ENCODE measurements at regions not wholly inside any gene's neighbourhood (a gene's known extent, or its start where the extent isn't known, plus 50 kb on each side); places are given as distances from the start of the nearest gene placed in this dataset.
"Not testable (repeated sequence)": the region's sequence is repeated elsewhere in the genome, so short reads cannot be mapped to it uniquely, and the experiment has no call there.

DNA sequence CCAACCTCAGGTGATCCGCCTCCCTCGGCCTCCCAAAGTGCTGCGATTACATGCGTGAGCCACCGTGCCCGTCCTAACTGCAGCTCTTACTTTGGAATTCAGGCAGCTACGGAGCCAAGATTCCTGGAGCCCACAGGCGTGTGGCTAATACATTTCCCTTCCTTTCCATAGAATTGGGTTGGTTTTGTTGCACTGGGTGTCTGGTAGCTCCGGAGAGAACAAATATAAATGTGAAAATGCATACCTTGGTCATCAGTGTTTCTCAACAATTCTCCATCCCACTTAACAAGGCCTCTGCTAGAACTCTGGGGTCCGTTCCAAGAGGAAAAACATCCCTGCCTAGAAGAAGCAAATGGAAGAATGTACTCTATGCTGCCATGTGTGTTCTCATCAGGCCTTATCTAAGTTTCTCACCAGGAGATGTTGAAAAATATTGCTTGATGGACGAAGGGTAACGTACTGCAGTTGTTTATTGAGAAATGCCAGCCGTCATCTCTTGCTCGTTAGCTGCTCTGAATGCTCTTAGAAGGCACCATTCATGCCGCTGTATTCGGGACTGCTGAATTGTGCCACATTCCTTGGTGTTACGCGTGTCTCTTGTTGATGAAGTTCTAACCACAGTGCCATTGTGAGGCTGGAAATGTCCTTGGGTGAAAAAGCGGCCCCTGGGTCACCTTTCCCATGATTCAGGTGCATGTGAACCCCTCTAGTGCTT, 50.5 kb upstream of the CD99 start:
- DNase-seq (ENCODE audit: low read depth, low spot score) = no peak
- no peak overlapping the region for H3K4me3 ChIP-seq (ENCODE audit: low read length)

DNA sequence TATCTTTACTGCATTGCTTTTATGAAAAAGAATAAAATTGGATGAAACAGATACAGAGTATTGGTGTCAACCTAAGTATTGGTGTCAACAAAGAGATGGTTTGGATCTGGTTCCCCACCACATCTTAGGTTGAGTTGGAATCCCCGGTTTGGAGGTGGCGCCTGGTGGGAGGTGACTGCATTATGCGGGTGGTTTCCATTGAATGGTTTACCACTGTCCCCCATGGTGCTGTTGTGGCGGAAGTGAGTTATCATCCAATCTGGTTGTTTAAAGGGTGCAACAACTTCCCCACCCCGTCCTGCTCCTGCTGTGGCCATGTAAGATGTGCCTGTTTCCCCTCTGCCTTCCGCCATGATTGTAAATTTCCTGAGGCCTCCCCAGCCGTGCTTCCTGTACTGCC, 52.8 kb upstream of the CD99 start:
- no peak overlapping the region for H3K4me3 ChIP-seq (ENCODE audit: low read length)
- DNase-seq (ENCODE audit: low read depth, low spot score) = peak; percentile 92

DNA sequence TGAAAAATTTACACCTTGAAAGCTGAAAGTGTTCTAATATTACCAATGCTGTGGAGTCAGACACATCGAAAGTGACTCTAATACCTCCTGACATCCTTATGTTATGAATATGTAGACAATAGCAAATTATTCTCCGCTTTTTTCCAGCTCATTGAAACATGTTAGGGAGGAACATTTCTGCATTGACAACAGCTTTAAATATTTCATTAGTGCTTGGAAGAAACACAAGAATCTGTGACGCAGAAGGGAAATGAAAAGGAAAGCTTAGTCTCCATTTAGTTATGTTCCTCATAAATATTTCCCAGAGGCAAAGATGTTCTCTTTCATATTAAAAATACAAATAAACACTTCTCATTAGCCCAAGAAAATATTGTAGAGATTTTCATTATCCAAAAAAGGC, 55.8 kb upstream of the CD99 start:
- DNase-seq (ENCODE audit: low read depth, low spot score) = no peak
- H3K4me3 ChIP-seq (ENCODE audit: low read length) = no peak overlapping the region

DNA sequence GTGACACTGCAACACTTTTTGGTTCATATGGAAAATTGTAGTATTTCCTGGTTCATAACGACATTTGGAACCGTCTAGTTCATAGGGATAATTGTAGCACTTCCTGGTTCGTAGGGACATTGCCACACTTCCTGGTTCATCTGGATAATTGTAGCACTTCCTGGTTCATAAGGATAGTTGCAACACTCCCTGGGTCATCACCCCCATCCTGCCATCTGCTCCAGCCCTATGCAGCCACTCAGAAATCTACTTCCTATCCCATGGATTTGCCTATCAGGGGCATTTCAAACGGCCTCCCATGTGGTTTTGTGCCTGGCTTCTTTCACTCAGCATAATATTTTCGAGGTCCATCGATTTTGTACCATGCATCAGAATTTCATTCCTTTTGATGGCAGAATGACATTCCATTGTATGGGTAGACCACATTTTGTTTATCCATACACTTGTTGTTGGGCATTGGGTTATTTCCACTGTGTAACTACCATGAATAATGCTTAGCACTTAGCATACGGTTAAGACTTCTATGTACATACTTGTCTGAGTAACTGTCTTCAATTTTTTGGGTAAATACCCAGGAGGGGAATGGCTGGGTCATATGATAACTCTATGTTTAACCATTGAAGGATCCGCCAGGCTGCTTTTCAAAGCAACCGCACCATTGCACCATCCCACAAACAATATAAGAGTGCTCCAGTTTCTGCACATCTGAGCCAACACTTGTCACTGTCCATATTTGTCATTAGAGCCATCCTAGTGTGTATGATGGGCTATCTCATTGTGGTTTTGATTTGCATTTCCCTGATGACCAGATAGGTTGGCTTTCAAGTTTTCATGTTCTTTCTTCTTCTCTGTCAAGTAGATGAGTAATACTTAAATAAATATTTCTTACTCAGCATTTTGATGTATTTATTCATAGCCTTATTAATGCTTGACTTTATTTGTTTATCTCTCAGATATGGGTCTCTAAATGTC, 58.3 kb upstream of the CD99 start:
- no peak overlapping the region for H3K4me3 ChIP-seq (ENCODE audit: low read length)
- peak; percentile 21 for DNase-seq (ENCODE audit: low read depth, low spot score)

DNA sequence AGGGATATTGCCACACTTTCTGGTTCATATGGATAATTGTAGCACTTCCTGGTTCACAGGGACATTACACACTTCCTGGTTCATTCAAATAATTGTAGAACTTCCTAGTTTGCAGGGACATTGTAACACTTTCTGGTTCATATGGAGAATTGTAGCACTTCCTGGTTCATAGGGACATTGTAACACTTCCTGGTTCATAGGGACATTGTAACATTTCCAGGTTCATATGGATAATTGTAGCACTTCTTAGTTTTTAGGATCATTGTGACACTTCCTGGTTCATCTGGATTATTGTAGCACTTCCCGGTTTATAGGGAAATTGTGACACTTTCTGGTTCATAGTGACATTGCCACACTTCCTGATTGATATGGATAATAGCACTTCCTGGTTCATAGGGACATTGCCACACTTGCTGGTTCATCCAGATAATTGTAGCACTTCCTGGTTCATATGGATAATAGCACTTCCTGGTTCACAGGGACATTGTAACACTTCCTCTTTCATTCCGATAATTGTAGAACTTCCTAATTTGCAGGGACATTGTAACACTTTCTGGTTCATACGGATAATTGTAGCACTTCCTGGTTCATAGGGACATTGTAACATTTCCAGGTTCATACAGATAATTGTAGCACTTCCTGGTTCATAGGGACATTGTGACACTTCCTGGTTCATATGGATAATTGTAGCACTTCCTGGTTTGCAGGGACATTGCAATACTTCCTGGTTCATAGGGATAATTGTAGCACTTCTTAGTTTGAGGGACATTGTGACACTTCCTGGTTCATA, 59.2 kb upstream of the CD99 start:
- no peak overlapping the region for H3K4me3 ChIP-seq (ENCODE audit: low read length)
- peak; percentile 39 for DNase-seq (ENCODE audit: low read depth, low spot score)

DNA sequence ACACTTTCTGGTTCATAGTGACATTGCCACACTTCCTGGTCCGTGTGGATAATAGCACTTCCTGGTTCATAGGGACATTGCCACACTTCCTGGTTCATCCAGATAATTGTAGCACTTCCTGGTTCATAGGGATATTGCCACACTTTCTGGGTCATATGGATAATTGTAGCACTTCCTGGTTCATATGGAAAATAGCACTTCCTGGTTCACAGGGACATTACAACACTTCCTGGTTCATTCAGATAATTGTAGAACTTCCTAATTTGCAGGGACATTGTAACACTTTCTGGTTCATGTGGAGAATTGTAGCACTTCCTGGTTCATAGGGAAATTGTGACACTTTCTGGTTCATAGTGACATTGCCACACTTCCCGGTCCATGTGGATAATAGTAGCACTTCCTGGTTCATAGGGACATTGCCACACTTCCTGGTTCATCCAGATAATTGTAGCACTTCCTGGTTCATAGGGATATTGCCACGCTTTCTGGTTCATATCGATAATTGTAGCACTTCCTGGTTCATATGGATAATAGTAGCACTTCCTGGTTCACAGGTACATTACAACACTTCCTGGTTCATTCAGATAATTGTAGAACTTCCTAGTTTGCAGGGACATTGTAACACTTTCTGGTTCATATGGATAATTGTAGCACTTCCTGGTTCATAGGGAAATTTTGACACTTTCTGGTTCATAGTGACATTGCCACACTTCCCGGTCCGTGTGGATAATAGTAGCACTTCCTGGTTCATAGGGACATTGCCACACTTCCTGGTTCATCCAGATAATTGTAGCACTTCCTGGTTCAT, 60.0 kb upstream of the CD99 start:
- peak; percentile 78 for DNase-seq (ENCODE audit: low read depth, low spot score)
- not testable (repeated sequence) for H3K4me3 ChIP-seq (ENCODE audit: low read length)

DNA sequence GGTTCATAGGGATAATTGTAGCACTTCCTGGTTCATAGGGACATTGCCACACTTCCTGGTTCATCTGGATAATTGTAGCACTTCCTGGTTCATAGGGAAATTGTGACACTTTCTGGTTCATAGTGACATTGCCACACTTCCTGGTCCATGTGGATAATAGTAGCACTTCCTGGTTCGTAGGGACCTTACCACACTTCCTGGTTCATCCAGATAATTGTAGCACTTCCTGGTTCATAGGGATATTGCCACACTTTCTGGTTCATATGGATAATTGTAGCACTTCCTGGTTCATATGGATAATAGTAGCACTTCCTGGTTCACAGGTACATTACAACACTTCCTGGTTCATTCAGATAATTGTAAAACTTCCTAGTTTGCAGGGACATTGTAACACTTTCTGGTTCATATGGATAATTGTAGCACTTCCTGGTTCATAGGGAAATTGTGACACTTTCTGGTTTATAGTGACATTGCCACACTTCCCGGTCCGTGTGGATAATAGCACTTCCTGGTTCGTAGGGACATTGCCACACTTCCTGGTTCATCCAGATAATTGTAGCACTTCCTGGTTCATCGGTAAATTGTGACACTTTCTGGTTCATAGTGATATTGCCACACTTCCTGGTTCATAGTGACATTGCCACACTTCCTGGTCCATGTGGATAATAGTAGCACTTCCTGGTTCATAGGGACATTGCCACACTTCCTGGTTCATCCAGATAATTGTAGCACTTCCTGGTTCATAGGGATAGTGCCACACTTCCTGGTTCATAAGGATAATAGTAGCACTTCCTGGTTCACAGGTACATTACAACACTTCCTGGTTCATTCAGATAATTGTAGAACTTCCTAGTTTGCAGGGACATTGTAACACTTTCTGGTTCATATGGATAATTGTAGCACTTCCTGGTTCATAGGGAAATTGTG, 60.8 kb upstream of the CD99 start:
- DNase-seq (ENCODE audit: low read depth, low spot score) = peak; percentile 81

DNA sequence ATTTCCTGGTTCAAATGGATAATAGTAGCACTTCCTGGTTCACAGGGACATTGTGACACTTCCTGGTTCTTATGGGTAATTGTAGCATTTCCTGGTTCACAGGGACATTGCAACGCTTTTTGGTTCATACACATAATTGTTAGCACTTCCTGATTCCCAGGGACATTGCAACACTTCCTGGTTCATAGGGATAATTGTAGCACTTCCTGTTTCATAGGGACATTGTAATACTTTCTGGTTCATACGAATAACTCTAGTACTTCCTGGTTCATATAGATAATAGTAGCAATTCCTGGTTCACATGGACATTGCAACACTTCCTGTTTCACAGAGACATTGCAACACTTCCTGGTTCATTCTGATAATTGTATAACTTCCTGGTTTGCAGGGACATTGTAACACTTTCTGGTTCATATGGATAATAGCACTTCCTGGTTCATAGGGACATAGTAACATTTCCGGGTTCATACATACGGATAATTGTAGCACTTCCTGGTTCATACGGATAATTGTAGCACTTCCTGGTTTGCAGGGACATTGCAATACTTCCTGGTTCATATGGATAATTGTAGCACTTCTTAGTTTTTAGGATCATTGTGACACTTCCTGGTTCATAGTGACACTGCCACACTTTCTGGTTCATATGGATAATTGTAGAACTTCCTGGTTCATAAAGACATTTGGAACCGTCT, 61.6 kb upstream of the CD99 start:
- H3K4me3 ChIP-seq (ENCODE audit: low read length) = no peak overlapping the region; the same call in 1 of the 2 replicates
- DNase-seq (ENCODE audit: low read depth, low spot score) = peak; percentile 83

More for the DNA sequence above, 60.8 kb upstream of the CD99 start:
- H3K4me3 ChIP-seq (ENCODE audit: low read length) = not testable (repeated sequence)

DNA sequence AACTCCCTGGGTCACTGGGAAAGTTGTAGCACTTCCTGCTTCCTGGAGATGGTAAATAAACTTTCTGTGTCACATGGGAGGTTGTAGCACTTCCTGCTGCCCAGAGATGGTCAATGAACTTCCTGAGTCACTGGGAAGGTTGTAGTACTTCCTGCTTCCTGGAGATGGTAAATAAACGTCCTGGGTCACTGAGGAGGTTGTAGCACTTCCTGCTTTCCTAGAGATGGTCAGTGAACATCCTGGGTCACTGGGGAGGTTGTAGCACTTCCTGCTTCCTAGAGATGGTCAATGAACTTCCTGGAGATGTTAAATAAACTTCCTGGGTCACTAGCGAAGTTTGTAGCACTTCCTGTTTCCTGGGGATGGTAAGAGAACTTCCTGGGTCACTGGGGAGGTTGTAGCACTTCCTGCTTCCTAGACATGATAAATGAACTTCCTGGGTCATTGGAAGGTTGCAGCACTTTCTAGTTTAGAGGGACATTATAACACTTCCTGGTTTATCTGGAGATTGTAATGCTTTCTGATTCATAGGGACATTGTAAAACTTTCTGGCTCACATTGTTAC, 62.3 kb upstream of the CD99 start:
- DNase-seq (ENCODE audit: low read depth, low spot score) = peak; percentile 53
- H3K4me3 ChIP-seq (ENCODE audit: low read length) = no peak overlapping the region

DNA sequence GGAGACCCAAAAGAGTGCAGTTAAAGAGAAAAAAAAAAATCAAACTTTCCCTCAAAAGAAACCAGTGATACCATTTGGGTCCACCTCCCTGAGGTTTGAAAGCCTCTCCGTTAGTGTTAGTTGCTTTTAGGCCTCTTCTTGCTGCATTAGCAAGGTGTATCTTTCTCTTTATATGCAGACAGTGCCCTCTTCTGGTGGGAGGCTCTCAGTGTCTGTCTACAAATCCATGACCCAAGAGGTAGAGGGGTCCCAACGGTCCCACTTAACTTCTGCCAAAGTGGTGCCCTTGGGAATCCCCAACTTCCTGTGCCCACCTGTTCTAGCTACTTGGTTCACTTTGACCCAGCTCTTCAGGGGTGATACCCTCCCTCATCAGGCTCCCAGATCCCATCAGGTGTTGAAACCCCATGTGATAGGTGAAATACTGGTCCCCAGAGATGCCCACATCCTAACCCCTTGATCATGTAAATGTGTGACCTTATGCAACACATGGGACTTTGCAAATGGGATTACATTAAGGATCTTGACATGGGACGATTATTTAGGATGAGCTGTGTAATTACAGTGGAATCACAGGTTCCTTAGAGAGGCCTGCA, 63.7 kb upstream of the CD99 start:
- peak; percentile 65 for DNase-seq (ENCODE audit: low read depth, low spot score)
- no peak overlapping the region for H3K4me3 ChIP-seq (ENCODE audit: low read length)

DNA sequence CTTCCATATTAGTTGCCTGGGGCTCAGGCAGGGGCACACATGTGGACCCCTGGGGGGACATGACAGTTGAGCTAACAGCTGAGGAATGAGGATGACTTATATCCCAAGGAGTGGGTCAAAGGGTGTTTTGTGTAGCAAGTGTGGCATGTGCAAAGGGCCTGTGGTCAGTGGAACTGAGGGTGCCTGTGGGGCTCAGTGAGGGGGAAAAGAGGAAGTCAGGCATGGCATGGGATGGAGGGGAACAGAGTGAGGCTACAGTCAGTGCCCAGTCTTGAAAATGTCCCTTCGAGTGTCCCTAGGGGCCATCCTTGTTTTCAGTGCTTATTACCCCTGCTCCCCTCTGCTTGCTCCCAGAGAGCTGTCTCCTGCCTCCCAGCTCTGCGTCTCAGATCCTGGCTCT, 64.3 kb upstream of the CD99 start:
- no peak for DNase-seq (ENCODE audit: low read depth, low spot score)
- no peak overlapping the region for H3K4me3 ChIP-seq (ENCODE audit: low read length)

DNA sequence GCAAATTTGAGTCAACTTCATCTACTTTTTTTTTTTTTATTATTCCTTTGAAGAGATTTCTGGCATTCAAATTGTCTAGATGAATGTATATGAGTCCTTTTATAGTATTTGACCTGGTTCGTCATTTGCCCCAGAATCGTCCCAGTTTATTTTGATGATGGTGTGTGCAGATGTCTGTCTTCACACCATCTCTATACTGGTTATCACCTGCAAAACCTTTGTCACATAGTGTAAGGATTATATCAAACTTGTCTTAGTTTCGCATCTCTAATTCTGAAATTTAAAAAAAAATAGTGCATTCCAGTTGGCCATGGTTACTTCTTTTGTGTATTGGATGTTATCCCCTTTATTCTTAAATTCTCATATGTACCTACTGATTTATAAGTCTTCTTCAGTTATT, 70.5 kb upstream of the CD99 start:
- no peak for DNase-seq (ENCODE audit: low read depth, low spot score)
- no peak overlapping the region for H3K4me3 ChIP-seq (ENCODE audit: low read length)

DNA sequence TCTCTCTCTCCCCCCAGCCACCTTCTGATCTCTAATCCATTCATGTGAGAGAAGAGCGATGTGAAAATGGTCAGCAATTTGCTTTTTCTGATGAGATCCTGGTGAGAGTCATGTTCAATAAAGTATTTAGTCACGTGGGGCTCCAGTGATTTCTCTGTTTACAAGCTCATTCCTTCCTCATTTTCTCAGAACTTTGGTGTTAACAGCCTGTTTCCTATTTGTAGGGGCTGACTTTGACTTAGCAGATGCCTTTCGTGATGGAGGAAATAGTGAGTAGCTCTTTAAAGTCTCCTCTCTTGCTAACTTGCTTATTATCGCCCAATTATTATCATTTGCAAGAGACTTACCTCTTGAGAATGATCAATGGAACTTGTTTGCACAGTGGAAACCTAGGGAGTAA, 72.6 kb upstream of the CD99 start:
- no peak for DNase-seq (ENCODE audit: low read depth, low spot score)
- no peak overlapping the region for H3K4me3 ChIP-seq (ENCODE audit: low read length)

DNA sequence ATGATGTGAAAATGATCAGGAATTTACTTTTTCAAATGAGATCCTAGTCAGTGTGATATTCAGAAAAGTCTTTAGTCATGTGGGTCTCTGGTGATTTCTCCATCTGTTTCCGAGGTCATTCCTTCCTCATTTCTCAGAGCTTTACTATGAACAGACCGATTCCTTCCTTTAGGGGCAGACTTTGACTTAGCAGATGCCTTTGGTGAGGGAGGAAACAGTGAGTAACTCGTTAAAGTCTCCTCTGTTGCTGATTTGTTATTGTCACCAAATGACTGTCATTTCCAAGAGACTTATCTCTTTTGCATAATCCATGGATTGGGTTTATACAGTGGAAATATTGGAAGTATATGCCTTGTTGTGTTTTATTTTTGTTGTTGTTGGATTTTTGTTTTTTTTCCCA, 76.2 kb upstream of the CD99 start:
- DNase-seq (ENCODE audit: low read depth, low spot score) = no peak
- no peak overlapping the region for H3K4me3 ChIP-seq (ENCODE audit: low read length)

DNA sequence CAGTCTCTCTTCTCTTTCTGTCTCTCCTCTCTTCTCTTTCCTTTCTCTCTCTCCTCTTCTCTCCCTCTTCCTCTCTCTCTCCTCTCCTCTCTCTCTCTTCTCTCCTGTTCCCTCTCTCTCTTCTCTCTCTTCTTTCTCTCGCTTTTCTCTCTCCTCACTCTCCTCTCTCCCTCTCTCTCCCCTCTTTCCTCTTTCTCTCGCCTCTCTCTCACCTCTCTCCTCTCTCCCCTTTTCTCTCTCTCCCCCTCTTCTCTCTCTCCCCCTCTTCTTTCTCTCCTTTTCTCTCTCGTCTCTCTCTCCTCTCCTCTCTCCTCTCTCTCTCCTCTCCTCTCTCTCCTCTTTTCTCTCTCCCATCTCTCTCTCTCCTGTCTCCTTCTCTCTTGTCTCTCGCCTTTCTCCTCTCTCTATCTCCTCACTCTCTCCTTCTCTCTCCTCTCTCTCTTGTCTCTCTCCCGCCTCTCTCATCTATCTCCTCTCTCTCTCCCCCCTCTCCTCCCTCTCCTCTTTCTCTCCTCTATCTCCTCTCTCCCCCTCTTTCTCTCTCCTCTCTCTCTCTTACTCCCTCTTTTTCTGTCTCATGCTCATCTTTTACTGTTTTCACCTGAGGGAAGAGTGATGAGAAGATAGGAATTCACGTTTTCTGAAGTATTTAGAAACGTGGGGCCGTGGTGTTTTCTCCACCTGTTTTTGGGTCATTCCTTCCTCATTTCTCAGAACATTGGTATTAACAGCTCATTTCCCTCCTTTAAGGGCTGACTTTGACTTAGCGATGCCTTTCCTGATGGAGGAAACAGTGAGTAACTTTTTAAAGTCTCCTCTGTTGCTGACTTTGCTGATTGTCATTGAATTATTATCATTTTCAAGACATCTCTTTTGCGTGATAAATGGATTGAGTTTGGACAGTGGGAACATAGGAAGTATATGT, 80.6 kb upstream of the CD99 start:
- H3K4me3 ChIP-seq (ENCODE audit: low read length) = peak overlapping the region; percentile 74
- no peak for DNase-seq (ENCODE audit: low read depth, low spot score)
